ENCODE measurements at regions not wholly inside any gene's neighbourhood (a gene's known extent, or its start where the extent isn't known, plus 50 kb on each side); places are given as distances from the start of the nearest gene placed in this dataset.

DNA sequence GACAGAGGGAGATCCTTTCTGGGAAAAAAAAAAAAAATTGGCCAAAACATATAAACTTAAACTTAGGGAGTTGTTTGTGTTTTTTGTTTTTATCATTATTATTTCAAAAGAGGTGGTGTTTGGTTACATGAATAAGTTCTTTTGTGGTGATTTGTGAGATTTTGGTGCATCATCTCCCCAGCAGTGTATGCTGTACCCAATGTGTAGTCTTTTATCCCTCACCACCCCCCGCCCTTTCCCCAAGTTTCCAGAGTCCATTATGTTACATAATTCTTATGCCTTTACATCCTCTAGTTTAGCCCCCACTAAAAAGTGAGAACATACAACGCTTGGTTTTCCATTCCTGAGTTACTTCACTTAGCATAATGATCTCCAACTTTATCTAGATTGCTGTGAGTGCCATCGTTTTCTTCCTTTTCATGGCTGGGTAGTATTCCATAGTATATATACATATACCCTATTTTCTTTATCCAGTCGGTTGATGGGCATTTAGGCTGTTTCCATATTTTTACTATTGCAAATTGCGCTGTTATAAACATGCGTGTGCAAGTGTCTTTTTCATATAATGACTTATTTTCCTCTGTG is 148.1 kb upstream of the ZNF92 start:
- DNase-seq (ENCODE audit: low spot score), result no peak
- Histone ChIP-seq H3K79me2 (ENCODE audit: insufficient read depth, low read depth, low read length) (no peaks in the 10 kb centered on the region), H3K4me2 (ENCODE audit: low read length) (no peak overlapping the region), H3K9me3 (ENCODE audit: low read length) (no peaks in the 10 kb centered on the region), H3K36me3 (ENCODE audit: insufficient read depth, low read length) (no peaks in the 10 kb centered on the region), H3K9me2 (ENCODE audit: insufficient read depth, low read length) (no peaks in the 10 kb centered on the region), H3K27ac (ENCODE audit: low read depth, low read length, poor library complexity, severe bottlenecking) (no peak overlapping the region), H4K20me1 (ENCODE audit: insufficient read depth, low read length) (no peaks in the 10 kb centered on the region), H3K4me3 (ENCODE audit: low read depth, low read length, poor library complexity, severe bottlenecking) (no peak overlapping the region), H3K4me1 (ENCODE audit: insufficient read depth, low read length, poor library complexity, severe bottlenecking) (peaks cover 3% of the 10 kb centered on the region), H2AFZ (ENCODE audit: low read length) (no peak overlapping the region)
- CTCF ChIA-PET (ENCODE audit: unreplicated experiment), result no interaction called here
- TF ChIP-seq, protein P1, sequence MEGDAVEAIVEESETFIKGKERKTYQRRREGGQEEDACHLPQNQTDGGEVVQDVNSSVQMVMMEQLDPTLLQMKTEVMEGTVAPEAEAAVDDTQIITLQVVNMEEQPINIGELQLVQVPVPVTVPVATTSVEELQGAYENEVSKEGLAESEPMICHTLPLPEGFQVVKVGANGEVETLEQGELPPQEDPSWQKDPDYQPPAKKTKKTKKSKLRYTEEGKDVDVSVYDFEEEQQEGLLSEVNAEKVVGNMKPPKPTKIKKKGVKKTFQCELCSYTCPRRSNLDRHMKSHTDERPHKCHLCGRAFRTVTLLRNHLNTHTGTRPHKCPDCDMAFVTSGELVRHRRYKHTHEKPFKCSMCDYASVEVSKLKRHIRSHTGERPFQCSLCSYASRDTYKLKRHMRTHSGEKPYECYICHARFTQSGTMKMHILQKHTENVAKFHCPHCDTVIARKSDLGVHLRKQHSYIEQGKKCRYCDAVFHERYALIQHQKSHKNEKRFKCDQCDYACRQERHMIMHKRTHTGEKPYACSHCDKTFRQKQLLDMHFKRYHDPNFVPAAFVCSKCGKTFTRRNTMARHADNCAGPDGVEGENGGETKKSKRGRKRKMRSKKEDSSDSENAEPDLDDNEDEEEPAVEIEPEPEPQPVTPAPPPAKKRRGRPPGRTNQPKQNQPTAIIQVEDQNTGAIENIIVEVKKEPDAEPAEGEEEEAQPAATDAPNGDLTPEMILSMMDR (conservative IDR thresholded peaks at IDR 0.05; ENCODE audit: low read length), result no peak
- TF ChIP-seq EZH2phosphoT487 (IDR thresholded peaks at IDR 0.05; ENCODE audit: borderline replicate concordance, low read depth, low read length), result no peak
- POLR2A ChIA-PET, result interaction anchor here (1.0 kb wide), 1 partner anchor 90 kb away, joined by 4 read pairs; no protein-coding TSS in a partner anchor
- no TSS peak for BruUV-seq (replicated peaks)
- intact Hi-C loops (cut with micrococcal nuclease; ENCODE audit: unreplicated experiment), result loop anchor here (10.0 kb wide), 1 partner anchor 49 kb away; no protein-coding TSS in a partner anchor

DNA sequence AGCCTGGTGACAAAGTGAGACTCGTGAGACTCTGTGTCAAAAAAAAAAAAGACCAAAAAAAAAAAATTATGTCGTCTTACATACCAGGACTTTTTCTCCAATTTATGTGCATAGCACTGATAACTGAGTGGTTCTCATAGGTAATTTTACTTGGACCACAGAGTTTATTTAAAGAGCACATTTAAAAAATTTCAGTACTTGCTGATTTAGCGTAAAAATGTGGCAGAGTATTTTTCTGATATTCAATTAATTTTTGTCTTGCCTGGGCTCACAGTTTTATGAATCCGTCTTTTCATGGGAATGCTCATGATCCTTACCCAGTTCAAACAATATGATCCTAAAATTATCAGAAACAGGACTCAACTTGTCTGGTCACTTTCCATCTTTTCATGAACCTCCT is 151.0 kb upstream of the ZNF92 start:
- Histone ChIP-seq H3K79me2 (ENCODE audit: insufficient read depth, low read depth, low read length) (no peaks in the 10 kb centered on the region), H3K9me3 (ENCODE audit: low read length) (no peaks in the 10 kb centered on the region), H3K4me3 (ENCODE audit: low read depth, low read length, poor library complexity, severe bottlenecking) (no peak overlapping the region), H3K36me3 (ENCODE audit: insufficient read depth, low read length) (no peaks in the 10 kb centered on the region), H4K20me1 (ENCODE audit: insufficient read depth, low read length) (no peaks in the 10 kb centered on the region), H3K27ac (ENCODE audit: low read depth, low read length, poor library complexity, severe bottlenecking) (no peak overlapping the region), H3K4me2 (ENCODE audit: low read length) (no peak overlapping the region), H3K9me2 (ENCODE audit: insufficient read depth, low read length) (no peaks in the 10 kb centered on the region), H3K4me1 (ENCODE audit: insufficient read depth, low read length, poor library complexity, severe bottlenecking) (peaks cover 3% of the 10 kb centered on the region), H2AFZ (ENCODE audit: low read length) (no peak overlapping the region)
- POLR2A ChIA-PET, result no interaction called here
- CTCF ChIA-PET (ENCODE audit: unreplicated experiment), result no interaction called here
- no TSS peak for BruUV-seq (replicated peaks)
- DNase-seq (ENCODE audit: low spot score), result no peak
- intact Hi-C loops (cut with micrococcal nuclease; ENCODE audit: unreplicated experiment), result loop anchor here (10.0 kb wide), 1 partner anchor 52 kb away; no protein-coding TSS in a partner anchor
- TF ChIP-seq, protein P1 (conservative IDR thresholded peaks at IDR 0.05; ENCODE audit: low read length), result no peak
- TF ChIP-seq EZH2phosphoT487 (IDR thresholded peaks at IDR 0.05; ENCODE audit: borderline replicate concordance, low read depth, low read length), result no peak

DNA sequence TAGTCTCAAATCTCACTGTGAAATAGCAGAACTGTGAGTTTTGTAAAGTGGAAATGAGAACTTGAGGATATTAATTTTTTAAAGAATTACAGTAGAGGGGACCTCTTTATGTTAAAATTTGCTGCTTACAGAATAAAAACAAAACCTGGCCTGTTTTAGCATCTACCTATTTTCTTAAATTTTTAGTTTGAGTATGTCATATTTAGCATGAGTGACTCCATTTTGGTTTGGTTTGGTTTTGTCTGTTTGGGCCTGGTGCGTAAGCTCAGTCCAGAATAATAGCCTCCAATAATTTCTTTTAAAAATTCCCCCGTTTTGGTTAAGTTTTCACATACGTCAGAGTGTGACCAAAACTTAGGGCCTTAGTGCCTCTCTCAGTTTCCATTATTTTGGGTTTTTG is 152.0 kb upstream of the ZNF92 start:
- TF ChIP-seq, protein P1 (conservative IDR thresholded peaks at IDR 0.05; ENCODE audit: low read length), result no peak
- TF ChIP-seq EZH2phosphoT487 (IDR thresholded peaks at IDR 0.05; ENCODE audit: borderline replicate concordance, low read depth, low read length), result no peak
- Histone ChIP-seq H3K36me3 (ENCODE audit: insufficient read depth, low read length) (no peaks in the 10 kb centered on the region), H3K4me1 (ENCODE audit: insufficient read depth, low read length, poor library complexity, severe bottlenecking) (peaks cover 3% of the 10 kb centered on the region), H3K79me2 (ENCODE audit: insufficient read depth, low read depth, low read length) (no peaks in the 10 kb centered on the region), H3K9me2 (ENCODE audit: insufficient read depth, low read length) (no peaks in the 10 kb centered on the region), H3K9me3 (ENCODE audit: low read length) (no peaks in the 10 kb centered on the region), H3K27ac (ENCODE audit: low read depth, low read length, poor library complexity, severe bottlenecking) (no peak overlapping the region), H2AFZ (ENCODE audit: low read length) (no peak overlapping the region), H3K4me3 (ENCODE audit: low read depth, low read length, poor library complexity, severe bottlenecking) (no peak overlapping the region), H4K20me1 (ENCODE audit: insufficient read depth, low read length) (no peaks in the 10 kb centered on the region), H3K4me2 (ENCODE audit: low read length) (no peak overlapping the region)
- no TSS peak for BruUV-seq (replicated peaks)
- DNase-seq (ENCODE audit: low spot score), result no peak
- intact Hi-C loops (cut with micrococcal nuclease; ENCODE audit: unreplicated experiment), result loop anchor here (10.0 kb wide), 1 partner anchor 53 kb away; no protein-coding TSS in a partner anchor
- POLR2A ChIA-PET, result interaction anchor here (0.6 kb wide), 3 partner anchors 48 to 518 kb away, joined by 3 read pairs; no protein-coding TSS in a partner anchor
- CTCF ChIA-PET (ENCODE audit: unreplicated experiment), result no interaction called here
